H1 (cell line): ENCODE measurements at regions not wholly inside any gene's neighbourhood (a gene's known extent, or its start where the extent isn't known, plus 50 kb on each side); places are given as distances from the start of the nearest gene placed in this dataset.
"Not testable (repeated sequence)": the region's sequence is repeated elsewhere in the genome, so short reads cannot be mapped to it uniquely, and the experiment has no call there.

Experiments
- CTCF ChIA-PET: fragments of 300-600 bp; sonication (Branson Sonifier 250); formaldehyde crosslinking; loops from one replicate; lab custom pipeline; 2021; ENCODE audit not compliant: partially characterized antibody; lab: Charles Lee
- POLR2A ChIA-PET: fragments of 300-600 bp; sonication (Branson Sonifier 250); formaldehyde crosslinking; loops from one replicate; lab custom pipeline; 2021; ENCODE audit warnings: inconsistent platforms; ENCODE audit not compliant: partially characterized antibody; lab: Charles Lee
- DNase-seq, 2 experiments: peaks; one replicate each; pipeline versions ENCODE4 v3.0.0 to v3.0.0-alpha.2; 2010 to 2022; ENCODE audit warnings: low spot score in 2 of 2, low read depth in 1 of 2, mixed read lengths in 1 of 2
- FAIRE-seq: peaks from 2 replicates; lab custom pipeline; 2011; peaks lifted over from hg19 to GRCh38; lab: Jason Lieb, UNC
- H2AFZ ChIP-seq: 2 replicates; pipeline ENCODE4 v1.8.1; 2012; ENCODE audit warnings: low read length, inconsistent platforms
- H2AK5ac ChIP-seq: 2 replicates; pipeline ENCODE4 v1.6.1; 2013; ENCODE audit warnings: low read depth, low read length
- H2BK120ac ChIP-seq: replicated peaks from 2 replicates; pipeline ENCODE3; 2013; ENCODE audit warnings: low read depth, low read length, inconsistent platforms
- H2BK12ac ChIP-seq: 2 replicates; pipeline ENCODE4 v1.6.1; 2013; ENCODE audit warnings: low read depth, low read length
- H2BK15ac ChIP-seq: 2 replicates; pipeline ENCODE4 v1.6.1; 2013; ENCODE audit warnings: low read length
- H2BK20ac ChIP-seq: 2 replicates; pipeline ENCODE4 v1.6.1; 2013; ENCODE audit warnings: low read length
- H2BK5ac ChIP-seq: 2 replicates; pipeline ENCODE4 v1.6.1; 2013; ENCODE audit warnings: low read depth, low read length
- H3K14ac ChIP-seq: 2 replicates; pipeline ENCODE4 v1.6.1; 2013; ENCODE audit warnings: inconsistent platforms; ENCODE audit not compliant: insufficient read length
- H3K18ac ChIP-seq: 2 replicates; pipeline ENCODE4 v1.6.1; 2013; ENCODE audit warnings: low read length; ENCODE audit errors: extremely low read depth
- H3K23ac ChIP-seq: 2 replicates; pipeline ENCODE4 v1.6.1; 2013; ENCODE audit warnings: inconsistent platforms; ENCODE audit not compliant: insufficient read length
- H3K23me2 ChIP-seq: 2 replicates; pipeline ENCODE4 v1.6.1; 2013; ENCODE audit warnings: low read depth, low read length
- H3K27ac ChIP-seq: 2 replicates; pipeline ENCODE4 v1.6.1; 2011; ENCODE audit warnings: low read depth, low read length, inconsistent platforms
- H3K27me3 ChIP-seq, 4 experiments: replicated peaks in 1 of 4; 1 replicate in 1 of 4; 2 replicates in 3 of 4; pipeline versions ENCODE4 v1.6.1 to v1.8.1; 2011 to 2013; ENCODE audit warnings: low read length in 3 of 4, mild to moderate bottlenecking in 3 of 4, inconsistent platforms in 2 of 4, mixed read lengths in 2 of 4, moderate library complexity in 1 of 4; ENCODE audit not compliant: control insufficient read depth in 3 of 4, insufficient read depth in 3 of 4; ENCODE audit errors: extremely low read depth in 1 of 4
- H3K36me3 ChIP-seq, 4 experiments: 2 replicates each; pipeline versions ENCODE4 v1.6.1 to v1.8.1; 2011 to 2013; ENCODE audit warnings: mild to moderate bottlenecking in 4 of 4, low read length in 3 of 4, moderate library complexity in 2 of 4, control low read depth in 1 of 4, inconsistent platforms in 1 of 4; ENCODE audit not compliant: insufficient read depth in 4 of 4, control insufficient read depth in 2 of 4
- H3K4ac ChIP-seq: replicated peaks from 2 replicates; pipeline ENCODE3; 2013; ENCODE audit warnings: low read length, low read depth, mixed read lengths, inconsistent platforms; ENCODE audit not compliant: insufficient read length
- H3K4me1 ChIP-seq, 4 experiments: replicated peaks in 1 of 4; 1 replicate in 1 of 4; 2 replicates in 3 of 4; pipeline versions ENCODE4 v1.6.1 to v1.8.1; 2011 to 2013; ENCODE audit warnings: low read length in 3 of 4, inconsistent platforms in 2 of 4, mixed read lengths in 1 of 4; ENCODE audit not compliant: insufficient read depth in 4 of 4, control insufficient read depth in 3 of 4
- H3K4me2 ChIP-seq, 2 experiments: 2 replicates each; pipeline versions ENCODE4 v1.6.1 to v1.8.1; 2011 to 2013; ENCODE audit warnings: low read depth in 2 of 2, low read length in 2 of 2, control low read depth in 1 of 2, inconsistent platforms in 1 of 2, mild to moderate bottlenecking in 1 of 2; ENCODE audit not compliant: insufficient read depth in 1 of 2
- H3K4me3 ChIP-seq, 4 experiments: fragments of 200-600, 300-600 bp in 1 of 4; sonication (generic), shearing (Covaris generic), sonication (Bioruptor Twin) in 1 of 4; 2 replicates each; pipeline versions ENCODE4 v1.5.1 to v1.8.1; 2011 to 2016; ENCODE audit warnings: low read length in 4 of 4, low read depth in 3 of 4, control low read depth in 2 of 4, inconsistent platforms in 2 of 4, mild to moderate bottlenecking in 2 of 4, mixed read lengths in 1 of 4, moderate library complexity in 1 of 4; ENCODE audit not compliant: insufficient read depth in 2 of 4; ENCODE audit errors: extremely low read depth in 1 of 4
- H3K56ac ChIP-seq: replicated peaks from 2 replicates; pipeline ENCODE3; 2013; ENCODE audit warnings: low read depth, mild to moderate bottlenecking, mixed read lengths, low read length, inconsistent platforms; ENCODE audit not compliant: insufficient read length
- H3K79me1 ChIP-seq: 2 replicates; pipeline ENCODE4 v1.6.1; 2013; ENCODE audit warnings: low read depth, low read length, control low read depth
- H3K79me2 ChIP-seq, 2 experiments: 2 replicates each; pipeline versions ENCODE4 v1.6.1 to v1.8.1; 2012 to 2013; ENCODE audit warnings: low read length in 2 of 2, mild to moderate bottlenecking in 2 of 2, inconsistent platforms in 1 of 2; ENCODE audit not compliant: insufficient read depth in 2 of 2, control insufficient read depth in 1 of 2
- H3K9ac ChIP-seq, 4 experiments: replicated peaks in 1 of 4; 1 replicate in 1 of 4; 2 replicates in 3 of 4; pipeline versions ENCODE4 v1.6.1 to v1.8.1; 2011 to 2013; ENCODE audit warnings: low read depth in 3 of 4, low read length in 3 of 4, control low read depth in 2 of 4, mild to moderate bottlenecking in 2 of 4, moderate library complexity in 2 of 4, inconsistent platforms in 1 of 4; ENCODE audit errors: extremely low read depth in 1 of 4
- H3K9me3 ChIP-seq, 2 experiments: 2 replicates each; pipeline versions ENCODE4 v1.6.1 to v1.8.1; 2012 to 2013; ENCODE audit warnings: mild to moderate bottlenecking in 2 of 2, moderate library complexity in 2 of 2, control low read depth in 1 of 2, inconsistent platforms in 1 of 2, low read depth in 1 of 2, low read length in 1 of 2, mixed read lengths in 1 of 2; ENCODE audit not compliant: insufficient read depth in 2 of 2
- H4K20me1 ChIP-seq, 2 experiments: replicated peaks in 1 of 2; 2 replicates each; pipeline versions ENCODE3 to v1.8.1; 2011 to 2013; ENCODE audit warnings: inconsistent platforms in 2 of 2, low read length in 2 of 2, mild to moderate bottlenecking in 1 of 2; ENCODE audit not compliant: insufficient read depth in 2 of 2, control insufficient read depth in 1 of 2
- H4K5ac ChIP-seq: 2 replicates; pipeline ENCODE4 v1.6.1; 2013; ENCODE audit warnings: low read length, low read depth, mixed read lengths, inconsistent platforms; ENCODE audit not compliant: insufficient read length
- H4K8ac ChIP-seq: 2 replicates; pipeline ENCODE4 v1.8.0; 2013; ENCODE audit warnings: mild to moderate bottlenecking, moderate library complexity, low read length, inconsistent platforms; ENCODE audit not compliant: insufficient read depth; ENCODE audit errors: extremely low read depth
- H4K91ac ChIP-seq: replicated peaks from 2 replicates; pipeline ENCODE3; 2013; ENCODE audit warnings: low read length, mixed read lengths, inconsistent platforms; ENCODE audit not compliant: insufficient read length
- WGBS, 2 experiments: shearing (Covaris generic) in 1 of 2; methylation state at CpG; one replicate each; pipeline versions ENCODE4 v1.1.6 to v1.1.7; 2013 to 2015; ENCODE audit warnings: low lambda C conversion rate in 2 of 2, mixed read lengths in 2 of 2, inconsistent platforms in 1 of 2, low coverage in 1 of 2, missing lambda C conversion rate in 1 of 2; ENCODE audit not compliant: insufficient replicate concordance in 2 of 2, insufficient coverage in 1 of 2, insufficient read length in 1 of 2; ENCODE audit errors: extremely low coverage in 1 of 2, missing lambda C conversion rate in 1 of 2; 5-methylcytosine and 5-hydroxymethylcytosine counted together

DNA sequence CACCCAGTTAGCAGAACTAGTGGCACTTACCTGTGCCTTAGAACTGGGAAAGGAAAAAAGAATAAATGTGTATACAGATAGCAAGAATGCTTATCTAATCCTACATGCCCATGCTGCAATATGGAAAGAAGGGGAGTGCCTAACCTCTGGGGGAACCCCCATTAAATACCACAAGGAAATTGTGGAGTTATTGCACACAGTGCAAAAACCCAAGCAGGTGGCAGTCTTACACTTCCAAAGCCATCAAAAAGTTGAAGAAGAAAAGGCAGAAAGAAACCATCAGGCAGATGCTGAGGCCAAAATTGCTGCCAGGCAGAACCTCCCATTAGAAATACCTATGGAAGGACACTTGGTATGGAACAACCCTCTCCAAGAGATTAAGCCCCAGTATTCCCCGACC lies 246.1 kb upstream of the BTG1 start:
- CTCF ChIA-PET, DNase-seq, H2BK20ac ChIP-seq, FAIRE-seq, H4K91ac ChIP-seq, H3K79me2 ChIP-seq, H2BK5ac ChIP-seq, H3K36me3 ChIP-seq, H2BK12ac ChIP-seq, H4K20me1 ChIP-seq, H3K23me2 ChIP-seq, H2BK120ac ChIP-seq, H3K23ac ChIP-seq, POLR2A ChIA-PET, H4K8ac ChIP-seq, H3K9ac ChIP-seq, H2BK15ac ChIP-seq, H3K18ac ChIP-seq, H3K14ac ChIP-seq, H3K79me1 ChIP-seq, H3K4me2 ChIP-seq, H3K27ac ChIP-seq, H3K56ac ChIP-seq, H3K4me3 ChIP-seq, H4K5ac ChIP-seq, H2AK5ac ChIP-seq, H3K27me3 ChIP-seq, H3K4ac ChIP-seq, H3K4me1 ChIP-seq, H2AFZ ChIP-seq: not testable (repeated sequence)
- H3K9me3 ChIP-seq, result peaks cover 18 to 24% of the 10 kb centered on the region in 2 experiments
- 93% methylated on average over 1 of the region's 1 CpG; no CpG with 5 or more reads in 1 of the 2 experiments for WGBS, 2 experiments
